Caki2 (cell line): ENCODE measurements at regions not wholly inside any gene's neighbourhood (a gene's known extent, or its start where the extent isn't known, plus 50 kb on each side); places are given as distances from the start of the nearest gene placed in this dataset.
"Not testable (repeated sequence)": the region's sequence is repeated elsewhere in the genome, so short reads cannot be mapped to it uniquely, and the experiment has no call there.

Experiments used
- DNase-seq: peaks from one replicate; pipeline ENCODE4 v3.0.0-alpha.2; 2015; ENCODE audit warnings: low read depth
- in situ Hi-C: cut with HindIII; loops from 2 replicates; pipeline ENCODE4 v1.10.0; 2016; ENCODE audit warnings: low sequenced_read_pairs, low pct_unique_long_range_greater_than_20kb, mixed read lengths

DNA sequence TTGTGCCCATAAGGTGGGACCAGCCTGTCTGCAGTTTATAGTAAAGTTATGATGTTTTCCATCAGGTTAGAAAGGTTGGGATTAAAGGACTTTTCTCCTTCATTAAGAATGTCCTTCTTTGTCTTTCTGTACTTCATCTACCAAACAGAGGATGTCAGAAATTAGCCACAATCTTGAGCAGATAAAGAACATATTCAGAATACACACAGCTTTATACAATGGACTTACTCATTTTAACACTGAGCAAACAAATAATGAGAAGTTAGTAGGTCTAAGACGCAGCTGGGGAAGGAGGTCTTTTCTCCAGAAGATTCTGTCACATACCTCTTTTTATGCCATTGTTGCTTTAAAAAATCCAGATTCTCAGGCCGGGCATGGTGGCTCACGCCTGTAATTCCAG lies 57.0 kb upstream of the CYP2D6 start:
- no peak for DNase-seq
- in situ Hi-C loops: loop anchor here (25.0 kb wide), 1 partner anchor 100 kb away; the partner anchor contains the start of genes NDUFA6 and SMDT1

DNA sequence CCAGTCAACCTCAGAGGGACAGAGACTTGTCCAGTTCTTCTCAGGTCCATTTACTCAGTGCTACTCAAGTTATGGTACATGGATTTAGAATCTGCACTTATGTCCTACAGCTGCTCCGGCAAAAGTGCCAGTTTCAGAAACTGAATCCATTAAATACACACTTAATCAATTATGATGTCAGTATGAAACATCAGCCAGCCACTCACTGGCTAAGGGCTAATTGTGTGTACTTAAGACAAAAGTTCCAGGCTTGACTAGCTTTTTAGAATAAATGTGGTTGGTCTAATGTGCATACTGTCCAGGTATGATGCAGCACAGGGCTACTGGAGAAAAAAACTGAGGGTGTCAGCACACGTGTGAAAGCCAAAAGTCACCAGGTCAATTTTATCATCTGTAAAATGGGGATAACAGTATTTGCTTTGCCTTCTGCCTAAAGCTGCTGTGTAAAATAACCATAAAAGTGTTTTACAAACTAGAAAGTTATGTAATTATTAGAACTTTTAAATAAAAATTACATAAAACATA lies 55.4 kb upstream of the CYP2D6 start:
- in situ Hi-C loops: loop anchor here (25.0 kb wide), 1 partner anchor 99 kb away; the partner anchor contains the start of genes NDUFA6 and SMDT1
- no peak for DNase-seq

DNA sequence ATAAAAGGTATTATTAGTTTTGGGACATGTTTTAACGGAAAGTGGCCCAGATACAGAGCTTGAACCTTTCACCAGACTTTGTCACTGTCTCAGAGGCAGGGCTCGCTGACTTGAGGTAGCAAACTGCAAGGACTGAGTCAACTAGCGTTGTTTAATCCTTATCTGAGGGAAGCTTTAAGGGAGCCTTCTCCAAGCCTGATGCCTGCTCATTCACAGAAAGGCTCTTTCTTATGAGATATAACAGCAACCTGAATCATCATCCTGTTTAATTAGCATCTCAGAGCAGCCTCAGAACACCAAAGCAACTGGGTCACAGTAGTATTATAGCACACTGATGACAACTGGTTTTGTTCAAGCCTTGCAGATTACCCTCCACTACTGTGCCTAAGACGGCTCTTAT lies 54.2 kb upstream of the CYP2D6 start:
- in situ Hi-C loops: loop anchor here (25.0 kb wide), 1 partner anchor 98 kb away; the partner anchor contains the start of genes NDUFA6 and SMDT1
- no peak for DNase-seq

DNA sequence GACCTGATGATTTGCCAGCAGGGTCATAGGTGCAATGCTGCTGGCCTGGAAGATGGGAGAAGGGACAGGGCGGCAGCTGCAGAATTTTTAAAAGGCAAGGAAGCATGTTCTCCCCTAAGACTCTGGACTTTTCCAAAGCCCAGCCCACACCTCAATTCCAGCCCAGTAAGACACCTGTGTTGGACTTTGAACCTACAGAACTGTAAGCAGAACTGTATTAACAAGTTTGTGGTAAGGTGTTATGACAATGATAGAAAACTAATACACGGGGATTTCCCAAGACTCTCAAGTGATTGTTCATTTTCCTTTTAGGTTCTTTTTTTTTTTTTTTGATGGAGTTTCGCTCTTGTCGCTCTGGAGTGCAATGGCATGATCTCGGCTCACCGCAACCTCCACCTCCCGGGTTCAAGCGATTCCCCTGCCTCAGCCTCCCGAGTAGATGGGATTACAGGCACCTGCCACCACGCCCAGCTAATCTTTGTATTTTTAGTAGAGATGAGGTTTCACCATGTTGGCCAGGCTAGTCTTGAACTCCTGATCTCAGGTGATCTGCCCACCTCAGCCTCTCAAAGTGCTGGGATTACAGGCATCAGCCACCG lies 53.0 kb upstream of the CYP2D6 start:
- in situ Hi-C loops: loop anchor here (25.0 kb wide), 1 partner anchor 96 kb away; the partner anchor contains the start of genes NDUFA6 and SMDT1

DNA sequence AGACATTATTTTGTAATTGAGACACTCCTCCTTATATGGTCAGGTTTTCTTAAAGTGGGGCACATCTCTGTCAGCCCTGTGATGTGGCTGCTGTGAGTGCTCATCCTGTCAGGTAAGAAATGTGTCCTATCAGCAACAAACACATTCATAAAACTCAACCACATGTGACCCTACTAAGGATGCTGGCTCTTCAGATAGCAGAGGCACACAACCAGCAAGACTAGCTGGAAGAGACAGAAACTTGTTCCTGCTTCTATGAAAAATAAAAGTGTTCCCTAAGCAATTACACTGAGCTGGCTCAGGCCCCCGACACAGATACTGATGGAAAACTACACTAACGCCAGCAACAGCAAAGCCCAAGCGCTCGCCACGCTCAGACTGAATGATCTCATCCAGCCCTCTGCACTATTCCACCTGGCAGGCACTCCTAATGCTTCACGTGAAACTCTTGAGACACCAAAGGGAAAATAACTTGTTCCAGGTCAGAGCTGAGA lies 49.8 kb upstream of the CYP2D6 start:
- peak; percentile 16 for DNase-seq
- in situ Hi-C loops: loop anchor here (25.0 kb wide), 1 partner anchor 93 kb away; the partner anchor contains the start of genes NDUFA6 and SMDT1

More for the DNA sequence above, 53.0 kb upstream of the CYP2D6 start:
- not testable (repeated sequence) for DNase-seq
